BE2C (cell line): ENCODE measurements at regions not wholly inside any gene's neighbourhood (a gene's known extent, or its start where the extent isn't known, plus 50 kb on each side); places are given as distances from the start of the nearest gene placed in this dataset.

Experiments used
- DNase-seq: peaks from one replicate; pipeline ENCODE4 v3.0.0-alpha.2; 2020
- H3K27me3 ChIP-seq: fragments of 250-450 bp; sonication (Bioruptor Pico); 2 replicates; pipeline ENCODE4 v1.5.1; 2020; ENCODE audit warnings: mild to moderate bottlenecking
- H3K36me3 ChIP-seq: fragments of 250-450 bp; sonication (Bioruptor Pico); 2 replicates; pipeline ENCODE4 v1.5.1; 2020; ENCODE audit warnings: mild to moderate bottlenecking
- H3K4me1 ChIP-seq: fragments of 250-450 bp; sonication (Bioruptor Pico); 2 replicates; pipeline ENCODE4 v1.5.1; 2020
- H3K4me3 ChIP-seq: 2 replicates; pipeline ENCODE4 v1.5.1; 2011; ENCODE audit warnings: low read depth, low read length
- H3K9me3 ChIP-seq: fragments of 250-450 bp; sonication (Bioruptor Pico); 2 replicates; pipeline ENCODE4 v1.5.1; 2020
- TF ChIP-seq, protein P1 (sequence below): IDR thresholded peaks from 2 replicates; pipeline ENCODE4 v1.5.1; 2012; ENCODE audit warnings: mild to moderate bottlenecking, low read depth, low read length

DNA sequence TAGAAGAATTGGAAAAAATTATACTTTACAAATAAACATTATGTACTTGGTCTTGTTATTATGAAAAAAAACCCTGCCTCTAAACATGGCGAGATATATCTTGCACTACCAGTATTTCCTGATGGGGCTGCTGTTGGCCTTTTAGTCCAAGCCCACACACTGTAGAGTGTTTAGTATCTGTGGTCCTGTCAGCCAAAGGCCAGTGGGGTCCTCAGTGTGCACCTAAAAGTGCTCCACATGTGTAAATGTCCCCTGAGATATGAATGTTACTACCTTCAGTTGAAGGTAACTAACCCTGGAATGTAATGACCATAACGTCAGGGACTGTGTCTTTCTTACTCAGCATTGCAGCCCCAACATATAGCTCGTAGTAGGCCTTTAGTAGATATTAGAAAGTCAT lies 71.1 kb upstream of the HK2 start:
- Histone ChIP-seq H3K4me1 (no peaks in the 10 kb centered on the region), H3K9me3 (no peaks in the 10 kb centered on the region), H3K27me3 (no peaks in the 10 kb centered on the region), H3K36me3 (no peaks in the 10 kb centered on the region), H3K4me3 (no peak overlapping the region)
- TF ChIP-seq, protein P1, sequence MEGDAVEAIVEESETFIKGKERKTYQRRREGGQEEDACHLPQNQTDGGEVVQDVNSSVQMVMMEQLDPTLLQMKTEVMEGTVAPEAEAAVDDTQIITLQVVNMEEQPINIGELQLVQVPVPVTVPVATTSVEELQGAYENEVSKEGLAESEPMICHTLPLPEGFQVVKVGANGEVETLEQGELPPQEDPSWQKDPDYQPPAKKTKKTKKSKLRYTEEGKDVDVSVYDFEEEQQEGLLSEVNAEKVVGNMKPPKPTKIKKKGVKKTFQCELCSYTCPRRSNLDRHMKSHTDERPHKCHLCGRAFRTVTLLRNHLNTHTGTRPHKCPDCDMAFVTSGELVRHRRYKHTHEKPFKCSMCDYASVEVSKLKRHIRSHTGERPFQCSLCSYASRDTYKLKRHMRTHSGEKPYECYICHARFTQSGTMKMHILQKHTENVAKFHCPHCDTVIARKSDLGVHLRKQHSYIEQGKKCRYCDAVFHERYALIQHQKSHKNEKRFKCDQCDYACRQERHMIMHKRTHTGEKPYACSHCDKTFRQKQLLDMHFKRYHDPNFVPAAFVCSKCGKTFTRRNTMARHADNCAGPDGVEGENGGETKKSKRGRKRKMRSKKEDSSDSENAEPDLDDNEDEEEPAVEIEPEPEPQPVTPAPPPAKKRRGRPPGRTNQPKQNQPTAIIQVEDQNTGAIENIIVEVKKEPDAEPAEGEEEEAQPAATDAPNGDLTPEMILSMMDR, result peak; percentile 45
- peak; percentile 15 for DNase-seq

DNA sequence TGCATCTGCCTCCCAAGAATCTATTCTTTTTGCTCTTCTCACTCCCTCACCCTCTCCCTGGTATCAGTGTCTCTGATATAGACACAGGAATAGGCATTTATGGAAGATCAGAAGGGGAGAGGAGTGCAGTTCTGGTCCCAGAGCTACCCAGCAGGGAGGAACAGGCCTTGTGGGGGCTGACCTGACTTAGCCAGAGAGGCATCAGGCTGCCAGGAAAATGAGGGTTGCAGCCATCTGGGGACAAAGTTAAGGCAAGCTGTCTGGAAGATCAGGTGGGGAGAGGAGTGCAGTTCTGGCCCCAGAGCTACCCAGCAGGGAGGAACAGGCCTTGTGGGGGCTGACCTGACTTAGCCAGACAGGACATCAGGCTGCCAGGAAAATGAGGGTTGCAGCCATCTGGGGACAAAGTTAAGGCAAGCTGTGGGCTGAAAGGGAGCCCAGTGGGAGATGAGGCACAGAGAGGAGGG lies 69.9 kb upstream of the HK2 start:
- no peak overlapping the region for H3K4me3 ChIP-seq
- H3K36me3 ChIP-seq, result no peaks in the 10 kb centered on the region
- TF ChIP-seq, protein P1, result no peak
- no peaks in the 10 kb centered on the region for H3K27me3 ChIP-seq
- H3K4me1 ChIP-seq, result no peaks in the 10 kb centered on the region
- H3K9me3 ChIP-seq, result no peaks in the 10 kb centered on the region
- DNase-seq, result no peak

DNA sequence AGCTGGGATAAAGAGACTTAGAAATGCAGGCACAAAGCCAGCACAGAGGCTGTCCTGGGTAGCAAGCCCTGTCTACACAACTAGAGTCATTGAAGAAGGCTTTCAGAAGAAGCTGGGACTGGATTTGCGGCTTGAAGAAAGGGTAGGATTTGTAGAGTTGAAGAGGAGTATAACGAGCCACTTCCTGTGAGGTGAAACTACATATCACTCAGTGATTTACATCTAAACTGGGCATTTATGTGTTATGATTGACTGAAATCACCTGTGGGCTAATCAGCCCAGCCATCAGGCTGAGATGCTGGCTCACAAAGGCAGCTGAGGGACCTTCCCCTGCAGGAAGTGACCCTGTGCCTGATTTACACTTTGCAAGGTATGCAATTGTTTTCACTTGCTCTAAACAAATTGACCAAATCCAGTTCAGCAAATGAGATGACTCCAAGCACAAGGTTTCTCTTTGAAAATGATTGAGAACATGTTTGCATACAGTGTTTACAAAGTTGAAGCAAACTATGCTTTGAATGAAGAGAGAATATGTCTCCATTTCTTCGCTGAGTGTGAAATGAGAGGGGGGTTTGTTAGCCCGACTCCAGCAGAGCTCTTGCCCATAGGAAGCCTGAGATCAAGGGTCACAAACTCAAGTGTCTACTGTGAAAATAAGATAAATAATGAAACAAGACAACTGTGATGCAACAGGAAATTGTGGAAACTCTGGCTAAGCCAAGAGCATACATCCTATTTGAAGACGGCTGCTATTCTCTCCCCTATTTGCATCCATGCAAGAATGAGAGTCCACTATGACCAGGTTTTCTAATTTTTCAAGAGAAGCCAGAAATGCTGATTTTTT lies 69.3 kb upstream of the HK2 start:
- no peaks in the 10 kb centered on the region for H3K36me3 ChIP-seq
- no peak overlapping the region for H3K4me3 ChIP-seq
- DNase-seq, result no peak
- TF ChIP-seq, protein P1, result no peak
- no peaks in the 10 kb centered on the region for H3K4me1 ChIP-seq
- H3K9me3 ChIP-seq, result no peaks in the 10 kb centered on the region
- H3K27me3 ChIP-seq, result no peaks in the 10 kb centered on the region

DNA sequence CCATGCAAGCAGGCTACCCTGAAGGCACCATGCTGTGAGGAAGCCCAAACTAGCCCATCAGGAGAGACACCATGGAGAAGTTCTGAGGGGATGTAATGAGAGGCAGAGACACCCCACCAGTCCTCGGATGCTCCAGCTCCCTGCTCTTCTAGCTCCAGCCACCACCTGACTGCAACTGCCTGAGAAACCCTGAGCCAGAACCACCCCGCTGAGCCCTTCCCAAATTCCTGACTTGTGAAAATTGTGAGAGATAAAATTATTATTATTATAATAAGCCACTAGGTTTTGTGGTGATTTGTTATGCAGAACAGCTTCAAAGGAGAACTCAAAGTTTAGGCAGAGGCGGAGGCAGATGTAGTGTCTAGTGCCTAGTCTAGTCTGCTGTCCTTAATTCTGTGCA lies 67.1 kb upstream of the HK2 start:
- Histone ChIP-seq H3K4me1 (no peaks in the 10 kb centered on the region), H3K36me3 (no peaks in the 10 kb centered on the region), H3K4me3 (no peak overlapping the region), H3K27me3 (no peaks in the 10 kb centered on the region), H3K9me3 (no peaks in the 10 kb centered on the region)
- TF ChIP-seq, protein P1, result no peak
- no peak for DNase-seq

GRCh38 chr2:74767618-74768017 lies 66.3 kb upstream of the HK2 start:
- TF ChIP-seq, protein P1, result no peak
- DNase-seq, result no peak
- Histone ChIP-seq H3K9me3 (no peaks in the 10 kb centered on the region), H3K27me3 (no peaks in the 10 kb centered on the region), H3K36me3 (no peaks in the 10 kb centered on the region), H3K4me3 (no peak overlapping the region), H3K4me1 (no peaks in the 10 kb centered on the region)

DNA sequence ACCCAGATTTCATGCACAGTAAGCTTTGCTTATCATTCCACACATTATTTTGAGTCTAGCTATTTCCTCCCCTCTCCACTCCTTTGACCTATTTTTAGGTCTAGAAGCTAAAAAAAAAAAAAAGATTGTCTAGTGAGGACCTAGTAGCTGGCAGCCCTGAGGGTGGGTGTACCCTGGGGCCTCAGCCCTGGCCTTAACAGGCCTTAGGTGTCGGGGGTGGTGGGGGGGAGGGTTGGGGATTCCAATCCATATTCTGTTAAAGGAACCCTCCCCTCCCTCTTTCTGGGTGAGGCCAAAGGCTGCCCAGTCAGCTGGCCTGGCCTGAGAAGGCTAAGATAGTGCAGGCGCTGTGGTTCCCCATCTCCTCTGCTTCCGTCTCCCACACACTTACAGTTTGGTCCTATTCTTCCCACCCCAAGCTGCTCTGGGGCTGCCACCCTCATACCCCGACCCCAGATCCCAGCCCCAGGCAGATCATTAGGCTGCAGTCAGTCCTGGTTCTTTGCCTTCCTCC lies 65.5 kb upstream of the HK2 start:
- Histone ChIP-seq H3K36me3 (no peaks in the 10 kb centered on the region), H3K27me3 (no peaks in the 10 kb centered on the region), H3K4me1 (no peaks in the 10 kb centered on the region), H3K9me3 (no peaks in the 10 kb centered on the region), H3K4me3 (no peak overlapping the region)
- TF ChIP-seq, protein P1, result no peak
- no peak for DNase-seq
